Stomach (tissue), 8 donors: ENCODE measurements at regions not wholly inside any gene's neighbourhood (a gene's known extent, or its start where the extent isn't known, plus 50 kb on each side); places are given as distances from the start of the nearest gene placed in this dataset.

Experiments
- DNase-seq, 2 donors: peaks; one replicate each; pipeline versions ENCODE4 v3.0.0 to v3.0.0-alpha.2; 2013 to 2019
- H3K27ac ChIP-seq, 5 donors: fragments of 200-600 bp in 4 of 5; sonication (generic) in 4 of 5; one replicate each; pipeline ENCODE4 v1.5.1; 2013 to 2019; ENCODE audit warnings: mild to moderate bottlenecking in 1 of 5, moderate library complexity in 1 of 5
- H3K27me3 ChIP-seq, 3 donors: fragments of 200-600 bp; sonication (generic); one replicate each; pipeline ENCODE4 v1.5.1; 2017 to 2019; ENCODE audit warnings: mixed run types in 1 of 3
- H3K36me3 ChIP-seq, 4 donors: fragments of 200-600 bp; sonication (generic); 1 replicate in 3 of 4; 2 replicates in 1 of 4; pipeline ENCODE4 v1.5.1; 2016 to 2019
- H3K4me1 ChIP-seq, 4 donors: fragments of 200-600 bp; sonication (generic); one replicate each; pipeline ENCODE4 v1.5.1; 2016 to 2019
- H3K4me3 ChIP-seq, 4 donors: fragments of 200-600 bp; sonication (generic) in 3 of 4; one replicate each; pipeline ENCODE4 v1.5.1; 2016 to 2019; ENCODE audit warnings: mild to moderate bottlenecking in 1 of 4
- H3K9me3 ChIP-seq, 4 donors: fragments of 200-600 bp; sonication (generic); one replicate each; pipeline ENCODE4 v1.5.1; 2016 to 2019
- CTCF ChIP-seq, 7 experiments: fragments of 450-650 bp in 4 of 7; fragments of 200-600 bp in 3 of 7; sonication (generic) in 3 of 7; IDR thresholded peaks; one replicate each; pipeline ENCODE4 v1.5.1; 2016 to 2019; ENCODE audit warnings: antibody characterized with exemption in 7 of 7, control low read depth in 2 of 7, mild to moderate bottlenecking in 1 of 7
- EP300 ChIP-seq: sonication (generic); formaldehyde crosslinking; IDR thresholded peaks from one replicate; pipeline ENCODE4 v1.6.1; 2017; ENCODE audit warnings: antibody characterized with exemption
- POLR2A ChIP-seq, 4 donors: fragments of 450-650 bp; IDR thresholded peaks; one replicate each; pipeline ENCODE4 v1.6.1; 2016; ENCODE audit warnings: antibody characterized with exemption in 4 of 4, control low read depth in 2 of 4, mild to moderate bottlenecking in 1 of 4, moderate library complexity in 1 of 4
- POLR2AphosphoS5 ChIP-seq, 3 donors: sonication (generic); formaldehyde crosslinking; IDR thresholded peaks; one replicate each; pipeline ENCODE4 v1.6.1; 2016; ENCODE audit warnings: antibody characterized with exemption in 3 of 3
- WGBS, 5 donors: extraction: QIAGEN DNeasy Blood & Tissue Kit in 3 of 5; methylation state at CpG; one replicate each; pipeline versions ENCODE4 v1.1.5 to v1.1.7; 2013 to 2018; 5-methylcytosine and 5-hydroxymethylcytosine counted together
- intact Hi-C: fragments of 100-400 bp; cut with DNase I; formaldehyde crosslinking; loops from one replicate; pipeline ENCODE4 v1.15.1; 2023; ENCODE audit warnings: low total_unique reads
- donor health status: healthy with polysubstance abuse.
- donor health status: Bipolar disorder and iron deficiency.
- donor health status: healthy.

DNA sequence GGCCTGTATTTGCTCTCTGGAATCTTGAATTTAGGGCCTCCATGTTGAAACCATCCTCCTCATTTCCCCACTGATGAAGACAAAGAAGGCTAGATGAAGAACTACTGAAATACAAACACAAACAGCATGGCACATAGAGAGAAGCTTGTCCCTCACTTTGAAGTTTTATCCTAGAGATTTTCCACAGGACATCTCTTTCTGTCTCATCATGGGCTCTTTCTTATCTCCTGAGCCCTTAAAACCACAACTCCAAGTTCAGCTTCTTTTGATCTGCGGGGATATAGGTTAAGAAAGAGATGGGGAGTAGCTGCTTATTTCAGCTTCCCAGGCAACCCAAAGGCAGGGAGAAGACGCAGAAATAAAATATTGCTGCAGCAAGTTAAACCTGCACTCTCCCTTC is 213.1 kb upstream of the LRIG1 start:
- Histone ChIP-seq H3K9me3 (no peaks in the 10 kb centered on the region), H3K27me3 (no peaks in the 10 kb centered on the region), H3K27ac (no peak overlapping the region), H3K4me3 (no peak overlapping the region), H3K36me3 (no peaks in the 10 kb centered on the region), H3K4me1 (no peaks in the 10 kb centered on the region)
- TF ChIP-seq POLR2AphosphoS5 (IDR thresholded peaks at IDR 0.05) (no peak), POLR2A (IDR thresholded peaks at IDR 0.05) (no peak), EP300 (no peak), CTCF (IDR thresholded peaks at IDR 0.05) (no peak)
- intact Hi-C loops: no loop called here
- WGBS, 5 donors: 50 to 98% (median 72%) methylated on average over 2 of the region's 2 CpGs
- DNase-seq: no peak

GRCh38 chr3:66715806-66716205 is 215.0 kb upstream of the LRIG1 start:
- H3K27me3 ChIP-seq: no peaks in the 10 kb centered on the region
- no peak for TF ChIP-seq EP300
- TF ChIP-seq CTCF (IDR thresholded peaks at IDR 0.05): no peak
- no peak for TF ChIP-seq POLR2A (IDR thresholded peaks at IDR 0.05)
- TF ChIP-seq POLR2AphosphoS5 (IDR thresholded peaks at IDR 0.05): no peak
- no peak overlapping the region for H3K4me3 ChIP-seq
- DNase-seq: no peak
- intact Hi-C loops: no loop called here
- no peaks in the 10 kb centered on the region for H3K9me3 ChIP-seq
- H3K27ac ChIP-seq: no peak overlapping the region
- WGBS, 5 donors: 62 to 78% (median 69%) methylated on average over 2 of the region's 2 CpGs
- no peaks in the 10 kb centered on the region for H3K4me1 ChIP-seq
- no peaks in the 10 kb centered on the region for H3K36me3 ChIP-seq

GRCh38 chr3:66717806-66718205 is 217.0 kb upstream of the LRIG1 start:
- no peaks in the 10 kb centered on the region for H3K27me3 ChIP-seq
- no peak overlapping the region for H3K4me3 ChIP-seq
- TF ChIP-seq EP300 (no peak), POLR2AphosphoS5 (IDR thresholded peaks at IDR 0.05) (no peak), CTCF (IDR thresholded peaks at IDR 0.05) (no peak), POLR2A (IDR thresholded peaks at IDR 0.05) (no peak)
- no peak for DNase-seq
- intact Hi-C loops: no loop called here
- no peaks in the 10 kb centered on the region for H3K9me3 ChIP-seq
- no peaks in the 10 kb centered on the region for H3K36me3 ChIP-seq
- peaks cover 0 to 2% (median 0%) of the 10 kb centered on the region in 4 donors for H3K4me1 ChIP-seq
- 91 to 97% (median 94%) methylated on average over 7 of the region's 7 CpGs for WGBS, 5 donors
- no peak overlapping the region for H3K27ac ChIP-seq

- 83 to 94% (median 85%) methylated on average over 6 of the region's 6 CpGs for WGBS, 5 donors
- intact Hi-C loops: no loop called here
- H3K9me3 ChIP-seq: no peaks in the 10 kb centered on the region
- TF ChIP-seq CTCF (IDR thresholded peaks at IDR 0.05) (no peak), EP300 (no peak), POLR2A (IDR thresholded peaks at IDR 0.05) (no peak), POLR2AphosphoS5 (IDR thresholded peaks at IDR 0.05) (no peak)
- no peak overlapping the region for H3K27ac ChIP-seq
- no peak overlapping the region for H3K4me3 ChIP-seq
- no peaks in the 10 kb centered on the region for H3K36me3 ChIP-seq
- DNase-seq: no peak
- peaks cover 0 to 7% (median 0%) of the 10 kb centered on the region in 4 donors for H3K4me1 ChIP-seq
- no peaks in the 10 kb centered on the region for H3K27me3 ChIP-seq
Observed at GRCh38 chr3:66719796-66720356, 219.1 kb upstream of the LRIG1 start.
